HG02981 (cell line): ENCODE measurements at regions not wholly inside any gene's neighbourhood (a gene's known extent, or its start where the extent isn't known, plus 50 kb on each side); places are given as distances from the start of the nearest gene placed in this dataset.

ENCODE experiments used
- ATAC-seq: cut with Tn5 transposase; IDR thresholded peaks from one replicate; pipeline ENCODE4 v1.9.1; 2021; ENCODE audit warnings: mild to moderate bottlenecking, moderate library complexity; ENCODE audit not compliant: unreplicated experiment

DNA sequence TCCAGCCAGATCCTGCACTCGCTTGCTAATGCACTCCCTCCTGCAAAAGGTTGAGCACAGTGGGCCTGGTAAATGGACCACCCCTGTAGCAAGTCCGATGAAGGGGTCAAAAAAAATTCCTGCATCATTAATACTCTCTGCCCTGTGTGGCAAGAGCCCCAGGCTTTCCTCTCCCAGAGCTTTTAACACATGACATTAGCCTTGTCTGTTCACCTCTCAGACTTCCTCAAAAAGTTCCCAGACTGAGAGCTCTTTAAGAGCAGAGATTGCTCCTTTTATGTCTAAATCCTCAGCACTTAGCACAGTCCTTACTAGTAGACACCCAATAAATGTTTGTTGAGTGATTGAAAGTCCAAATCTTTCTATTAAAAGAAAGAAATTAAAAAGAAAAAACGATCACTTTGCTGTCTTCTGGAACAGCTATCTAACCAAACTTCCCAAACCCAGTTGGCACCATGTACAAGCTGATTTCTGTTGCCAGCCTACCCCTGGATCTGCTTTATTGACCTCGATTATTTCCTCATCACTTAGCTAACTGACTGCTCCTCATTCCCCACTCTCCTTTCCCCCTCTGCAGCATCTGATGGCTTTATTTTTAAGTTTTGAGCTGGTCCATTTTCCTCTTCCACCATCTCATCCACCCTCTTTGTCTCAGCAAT is 209.8 kb downstream of the ENC1 start:
- ATAC-seq: no peak

DNA sequence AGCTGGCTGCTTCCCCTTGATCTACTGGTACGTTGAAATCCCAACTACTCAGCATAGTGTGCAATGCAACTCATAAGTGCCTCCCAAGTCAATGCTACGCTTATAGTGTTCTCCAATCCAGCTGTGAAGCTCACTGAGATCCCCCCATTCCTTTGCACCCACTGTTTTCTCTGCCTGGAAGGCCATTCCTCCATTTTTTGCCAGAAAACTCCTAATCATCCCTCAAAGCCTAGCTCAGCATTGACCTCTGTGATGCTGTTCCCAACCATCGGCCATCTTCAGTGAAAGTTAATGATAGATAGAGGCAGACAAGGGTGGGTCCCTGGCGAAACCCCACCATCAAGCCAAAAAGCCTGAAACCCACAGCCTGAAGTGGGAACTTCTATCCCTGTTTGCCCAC is 211.0 kb downstream of the ENC1 start:
- no peak for ATAC-seq

- no peak for ATAC-seq
Observed at GRCh38 chr5:74428876-74429275, 211.7 kb downstream of the ENC1 start.

- no peak for ATAC-seq
Observed at GRCh38 chr5:74428275-74428674, 212.3 kb downstream of the ENC1 start.

- ATAC-seq: no peak
Observed at GRCh38 chr5:74426506-74426905, 214.0 kb downstream of the ENC1 start.

DNA sequence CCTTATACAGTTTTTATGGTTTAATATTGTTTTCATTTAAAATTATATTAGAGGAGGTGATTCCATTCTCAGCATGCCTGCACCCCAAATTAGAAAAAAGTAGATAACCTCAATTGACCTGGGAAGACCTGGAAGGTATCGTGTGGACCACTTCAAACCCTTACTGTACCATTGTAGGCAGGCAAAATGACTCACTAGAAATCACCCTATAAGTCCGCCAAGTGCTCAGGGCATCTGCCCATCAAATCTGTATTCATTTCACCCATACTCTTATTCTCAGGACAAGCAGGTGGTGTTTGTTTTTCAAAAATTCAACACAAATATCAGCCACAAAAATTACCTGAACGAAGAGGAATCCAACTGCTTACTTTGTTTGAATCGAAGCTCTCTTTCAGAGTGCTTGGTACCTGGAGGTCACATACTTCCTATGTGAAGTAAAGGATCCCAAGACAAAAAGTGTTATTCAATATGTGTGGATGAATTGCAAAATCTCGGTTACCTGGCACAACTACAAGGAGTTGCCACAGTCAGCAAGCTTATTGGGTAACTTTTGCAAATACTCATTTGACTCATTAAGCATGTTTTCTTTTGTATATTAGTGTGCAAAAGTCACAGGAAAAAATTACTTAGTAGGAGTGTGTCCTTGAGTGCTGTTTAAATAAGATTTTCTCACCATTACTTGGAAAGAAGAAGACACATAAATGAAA is 216.2 kb downstream of the ENC1 start:
- no peak for ATAC-seq

- ATAC-seq: no peak
Observed at GRCh38 chr5:74423383-74423782, 217.1 kb downstream of the ENC1 start.

- ATAC-seq: no peak
Observed at GRCh38 chr5:74422671-74423070, 217.9 kb downstream of the ENC1 start.

DNA sequence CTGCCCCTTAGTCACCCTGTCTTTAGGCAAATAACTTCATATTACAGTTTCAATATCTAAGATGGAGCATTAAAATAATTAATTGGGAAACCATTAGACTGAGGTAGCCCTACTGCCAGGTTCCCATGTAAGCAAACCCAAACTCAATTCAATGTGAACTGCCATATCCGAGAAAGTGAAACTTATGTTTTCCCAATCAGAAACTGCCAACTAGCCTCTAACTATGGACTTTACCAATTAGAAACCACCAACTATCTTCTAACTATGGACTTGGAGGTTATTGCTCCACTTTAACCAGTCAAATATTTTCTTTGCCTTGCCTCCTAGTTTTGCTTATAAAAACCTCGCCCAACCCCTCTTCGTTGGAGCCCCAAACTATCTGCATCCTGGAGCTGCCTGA is 218.5 kb downstream of the ENC1 start:
- no peak for ATAC-seq

DNA sequence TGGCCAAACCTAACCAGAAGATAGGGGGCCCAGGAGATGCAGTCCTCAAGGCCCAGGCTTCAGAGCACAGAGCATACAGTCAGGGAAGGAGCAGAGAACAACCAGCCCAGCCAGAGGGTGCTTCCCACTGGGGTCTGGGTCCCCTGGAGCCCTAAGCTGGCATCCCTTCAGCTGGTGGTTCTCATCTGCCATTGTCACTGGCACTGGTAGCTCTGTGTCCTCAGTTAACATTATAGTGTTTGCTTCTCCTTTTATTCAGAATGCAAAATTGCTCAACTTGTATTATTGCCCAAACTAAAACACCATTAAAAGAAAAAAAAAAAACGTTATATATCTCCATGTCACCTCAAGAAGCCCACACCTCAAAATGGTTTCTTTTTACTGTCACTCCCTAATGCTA is 219.2 kb downstream of the ENC1 start:
- ATAC-seq: no peak

GRCh38 chr5:74420947-74421346 is 219.6 kb downstream of the ENC1 start:
- ATAC-seq: no peak

GRCh38 chr5:74420220-74420619 is 220.3 kb downstream of the ENC1 start:
- ATAC-seq: no peak

- no peak for ATAC-seq
Observed at GRCh38 chr5:74419468-74419867, 221.1 kb downstream of the ENC1 start.

- no peak for ATAC-seq
Observed at GRCh38 chr5:74418709-74419108, 221.8 kb downstream of the ENC1 start.

- ATAC-seq: no peak
Observed at GRCh38 chr5:74418261-74418660, 222.3 kb downstream of the ENC1 start.

DNA sequence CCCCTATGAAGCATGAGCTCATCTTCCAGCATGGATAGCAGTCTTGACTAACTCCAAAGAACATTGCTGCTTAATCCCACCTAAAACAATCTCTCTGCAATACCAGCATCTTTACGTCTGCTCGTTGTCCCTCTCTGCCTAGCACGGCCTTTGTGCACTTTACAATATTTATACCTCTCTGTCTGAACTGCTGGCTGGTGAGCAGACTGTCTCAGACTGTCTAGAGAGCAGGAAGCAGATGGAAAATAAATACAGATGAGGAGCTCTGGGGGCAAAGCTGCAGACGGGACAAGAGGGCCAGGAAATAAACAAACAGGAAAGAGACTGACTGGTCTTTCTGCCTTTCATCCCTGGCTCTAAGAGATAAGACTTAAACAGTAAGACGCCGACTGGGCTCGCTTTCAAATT is 224.8 kb downstream of the ENC1 start:
- ATAC-seq: no peak

- ATAC-seq: no peak
Observed at GRCh38 chr5:74414228-74414627, 226.3 kb downstream of the ENC1 start.

DNA sequence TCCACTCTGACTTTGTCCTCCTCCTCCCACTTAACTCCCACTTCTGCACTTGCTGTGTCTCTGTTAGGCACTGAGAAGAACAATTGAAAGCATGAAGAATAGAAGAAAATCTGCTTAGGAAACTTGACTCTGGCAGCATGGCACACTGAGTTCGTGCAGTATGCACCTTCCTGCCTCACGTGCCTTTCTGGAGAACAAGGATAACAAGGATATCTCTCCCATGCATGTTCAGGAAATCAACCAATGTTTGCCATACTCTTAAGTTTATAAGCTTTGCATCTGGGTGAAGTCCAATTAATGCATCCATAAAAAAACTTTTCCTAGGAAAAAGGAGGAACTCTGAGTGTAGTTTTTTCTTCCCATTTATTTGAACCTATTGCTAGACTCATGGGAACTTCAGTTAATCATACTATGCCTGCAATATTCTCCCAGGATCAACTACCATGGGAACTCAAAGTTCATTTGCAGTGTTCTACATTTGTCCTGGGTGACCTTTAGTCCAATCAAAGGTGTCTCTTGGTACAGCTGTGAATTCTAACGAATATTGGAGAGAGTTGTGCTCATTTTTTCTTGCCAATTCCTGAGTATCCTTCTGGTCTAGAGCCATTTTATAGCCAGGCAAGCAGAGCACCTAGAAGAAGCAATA is 227.0 kb downstream of the ENC1 start:
- ATAC-seq: no peak

DNA sequence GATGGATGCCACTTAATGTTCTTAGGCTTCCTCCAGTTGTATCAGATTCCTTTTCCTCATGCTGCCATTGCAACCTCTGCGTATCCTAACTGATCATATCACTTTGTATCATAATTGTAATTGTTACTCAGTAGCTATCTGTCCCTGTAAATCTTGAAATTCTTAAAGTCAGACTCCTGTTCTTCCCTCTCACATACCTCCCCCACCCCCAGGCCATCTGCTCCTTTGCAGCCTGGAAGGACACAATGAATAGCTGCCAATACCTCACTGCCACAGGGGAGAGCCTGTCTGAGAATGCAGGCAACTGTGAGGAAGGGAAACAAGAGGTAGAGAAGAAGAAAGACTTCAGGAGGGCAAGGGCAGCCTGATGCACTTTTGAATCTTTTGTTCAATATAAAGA is 228.5 kb downstream of the ENC1 start:
- no peak for ATAC-seq

- no peak for ATAC-seq
Observed at GRCh38 chr5:74409712-74410111, 230.8 kb downstream of the ENC1 start.

GRCh38 chr5:74409166-74409706 is 231.3 kb downstream of the ENC1 start:
- ATAC-seq: no peak
